ENCODE measurements at regions not wholly inside any gene's neighbourhood (a gene's known extent, or its start where the extent isn't known, plus 50 kb on each side); places are given as distances from the start of the nearest gene placed in this dataset.
"Not testable (repeated sequence)": the region's sequence is repeated elsewhere in the genome, so short reads cannot be mapped to it uniquely, and the experiment has no call there.

- no peak for DNase-seq (ENCODE audit: low spot score)
- H3K36me3 ChIP-seq = no peaks in the 10 kb centered on the region
- H4K20me1 ChIP-seq (ENCODE audit: low read depth) = no peaks in the 10 kb centered on the region
- H2AFZ ChIP-seq (replicated peaks) = peak overlapping the region; percentile 69
- H3K9me3 Mint-ChIP-seq = no peaks in the 10 kb centered on the region
- no peak overlapping the region for H3K4me2 ChIP-seq
- no peak overlapping the region for H3K4me3 ChIP-seq
- peaks cover 11% of the 10 kb centered on the region for H3K4me1 ChIP-seq
- no peak overlapping the region for H3K27ac Mint-ChIP-seq
- H3K79me2 ChIP-seq (ENCODE audit: low read depth) = no peaks in the 10 kb centered on the region
- H3K27me3 ChIP-seq = no peaks in the 10 kb centered on the region
- H3K27me3 Mint-ChIP-seq (ENCODE audit: insufficient read depth, low read depth) = no peaks in the 10 kb centered on the region
- no peak overlapping the region for H3K9ac ChIP-seq
- H3K27ac ChIP-seq = no peak overlapping the region
- no peaks in the 10 kb centered on the region for H3K9me3 ChIP-seq (ENCODE audit: low read depth)
- peaks cover 15% of the 10 kb centered on the region for H3K4me1 Mint-ChIP-seq
- TF ChIP-seq EZH2 (IDR thresholded peaks at IDR 0.05) (no peak), CTCF (IDR thresholded peaks at IDR 0.05) (no peak), EZH2phosphoT487 (IDR thresholded peaks at IDR 0.05) (no peak)
- no peaks in the 10 kb centered on the region for H3K36me3 Mint-ChIP-seq
- H3K4me3 Mint-ChIP-seq = no peak overlapping the region
- peaks cover 5% of the 10 kb centered on the region for H3F3A ChIP-seq (ENCODE audit: low read depth)
These were observed 60.0 kb upstream of the FER start for GRCh38 chr5:108687595-108688200.

GRCh38 chr5:108686676-108687075 is 61.0 kb upstream of the FER start:
- no peaks in the 10 kb centered on the region for H3K9me3 Mint-ChIP-seq
- Histone ChIP-seq H3K36me3 (no peaks in the 10 kb centered on the region), H3K9me3 (ENCODE audit: low read depth) (no peaks in the 10 kb centered on the region), H3K4me2 (no peak overlapping the region), H3F3A (ENCODE audit: low read depth) (peaks cover 5% of the 10 kb centered on the region), H2AFZ (replicated peaks) (no peak overlapping the region), H3K79me2 (ENCODE audit: low read depth) (no peaks in the 10 kb centered on the region), H4K20me1 (ENCODE audit: low read depth) (no peaks in the 10 kb centered on the region), H3K9ac (no peak overlapping the region), H3K4me1 (peaks cover 11% of the 10 kb centered on the region), H3K27me3 (no peaks in the 10 kb centered on the region), H3K27ac (no peak overlapping the region), H3K4me3 (no peak overlapping the region)
- no peaks in the 10 kb centered on the region for H3K27me3 Mint-ChIP-seq (ENCODE audit: insufficient read depth, low read depth)
- H3K36me3 Mint-ChIP-seq = no peaks in the 10 kb centered on the region
- TF ChIP-seq CTCF (IDR thresholded peaks at IDR 0.05) (no peak), EZH2 (IDR thresholded peaks at IDR 0.05) (no peak), EZH2phosphoT487 (IDR thresholded peaks at IDR 0.05) (no peak)
- H3K4me1 Mint-ChIP-seq = peaks cover 15% of the 10 kb centered on the region
- no peak overlapping the region for H3K4me3 Mint-ChIP-seq
- no peak overlapping the region for H3K27ac Mint-ChIP-seq
- no peak for DNase-seq (ENCODE audit: low spot score)

- Mint-ChIP-seq H3K27ac (peak overlapping the region; percentile 66), H3K4me3 (peak overlapping the region; percentile 27), H3K4me1 (peaks cover 15% of the 10 kb centered on the region)
- H3K4me1 ChIP-seq = peaks cover 11% of the 10 kb centered on the region
- H3K36me3 ChIP-seq; H3K27me3 ChIP-seq; H3K27ac ChIP-seq; H3K36me3 Mint-ChIP-seq; H3K79me2 ChIP-seq (ENCODE audit: low read depth); H3K27me3 Mint-ChIP-seq (ENCODE audit: insufficient read depth, low read depth); H3F3A ChIP-seq (ENCODE audit: low read depth); H4K20me1 ChIP-seq (ENCODE audit: low read depth); H3K9me3 Mint-ChIP-seq; H3K9ac ChIP-seq; H3K9me3 ChIP-seq (ENCODE audit: low read depth): not testable (repeated sequence)
- DNase-seq (ENCODE audit: low spot score) = peak; percentile 80
- H2AFZ ChIP-seq (replicated peaks) = peak overlapping the region; percentile 93
- H3K4me3 ChIP-seq = peak overlapping the region; percentile 24
- H3K4me2 ChIP-seq = peak overlapping the region; percentile 57
These were observed 62.1 kb upstream of the FER start for GRCh38 chr5:108685448-108686216.

Data from neural progenitor cell (in vitro differentiated cells).